GM12875 (cell line): ENCODE measurements at regions not wholly inside any gene's neighbourhood (a gene's known extent, or its start where the extent isn't known, plus 50 kb on each side); places are given as distances from the start of the nearest gene placed in this dataset.
"Not testable (repeated sequence)": the region's sequence is repeated elsewhere in the genome, so short reads cannot be mapped to it uniquely, and the experiment has no call there.

Source experiments
- H3K4me3 ChIP-seq: one replicate; pipeline ENCODE4 v1.5.1; 2011; ENCODE audit warnings: low read depth, low read length, control low read depth
- TF ChIP-seq, protein P1 (sequence below): IDR thresholded peaks from 2 replicates; pipeline ENCODE4 v1.5.1; 2011; ENCODE audit warnings: low read depth, mild to moderate bottlenecking, control low read depth, inconsistent platforms, low read length, moderate library complexity, borderline replicate concordance; ENCODE audit not compliant: insufficient read depth

- TF ChIP-seq, protein P1, sequence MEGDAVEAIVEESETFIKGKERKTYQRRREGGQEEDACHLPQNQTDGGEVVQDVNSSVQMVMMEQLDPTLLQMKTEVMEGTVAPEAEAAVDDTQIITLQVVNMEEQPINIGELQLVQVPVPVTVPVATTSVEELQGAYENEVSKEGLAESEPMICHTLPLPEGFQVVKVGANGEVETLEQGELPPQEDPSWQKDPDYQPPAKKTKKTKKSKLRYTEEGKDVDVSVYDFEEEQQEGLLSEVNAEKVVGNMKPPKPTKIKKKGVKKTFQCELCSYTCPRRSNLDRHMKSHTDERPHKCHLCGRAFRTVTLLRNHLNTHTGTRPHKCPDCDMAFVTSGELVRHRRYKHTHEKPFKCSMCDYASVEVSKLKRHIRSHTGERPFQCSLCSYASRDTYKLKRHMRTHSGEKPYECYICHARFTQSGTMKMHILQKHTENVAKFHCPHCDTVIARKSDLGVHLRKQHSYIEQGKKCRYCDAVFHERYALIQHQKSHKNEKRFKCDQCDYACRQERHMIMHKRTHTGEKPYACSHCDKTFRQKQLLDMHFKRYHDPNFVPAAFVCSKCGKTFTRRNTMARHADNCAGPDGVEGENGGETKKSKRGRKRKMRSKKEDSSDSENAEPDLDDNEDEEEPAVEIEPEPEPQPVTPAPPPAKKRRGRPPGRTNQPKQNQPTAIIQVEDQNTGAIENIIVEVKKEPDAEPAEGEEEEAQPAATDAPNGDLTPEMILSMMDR: no peak
- no peak overlapping the region for H3K4me3 ChIP-seq
Measured at GRCh38 chr7:106535234-106535932, 125.6 kb downstream of the CCDC71L start.

DNA sequence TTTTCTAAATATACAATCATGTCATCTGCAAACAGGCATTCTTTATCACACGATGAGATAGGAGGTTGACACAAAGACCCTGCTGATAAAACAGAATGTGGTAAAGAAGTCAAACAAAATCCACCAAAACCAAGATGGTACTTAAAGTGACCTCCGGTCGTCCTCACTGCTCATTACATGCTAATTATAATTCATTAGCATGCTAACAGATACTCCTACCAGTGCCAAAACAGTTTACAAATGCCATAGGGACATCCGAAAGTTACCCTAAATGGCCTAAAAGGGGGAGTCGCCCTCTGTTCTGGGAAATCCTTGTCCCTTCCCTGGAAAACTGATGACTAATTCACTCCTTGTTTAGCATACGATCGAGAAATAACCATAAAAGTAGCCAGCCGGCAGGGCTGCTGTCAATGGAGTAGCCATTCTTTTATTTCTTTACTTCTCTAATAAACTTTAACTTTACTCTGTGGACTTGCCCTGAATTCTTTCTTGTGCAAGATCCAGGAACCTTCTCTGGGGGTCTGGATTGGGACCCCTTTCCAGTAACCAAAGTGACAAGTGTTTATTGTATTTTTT lies 126.6 kb downstream of the CCDC71L start:
- TF ChIP-seq, protein P1: no peak
- H3K4me3 ChIP-seq: no peak overlapping the region

- H3K4me3 ChIP-seq: not testable (repeated sequence)
Measured at GRCh38 chr7:106530183-106530582, 130.8 kb downstream of the CCDC71L start.

GRCh38 chr7:106526617-106527016 lies 134.3 kb downstream of the CCDC71L start:
- H3K4me3 ChIP-seq: not testable (repeated sequence)

DNA sequence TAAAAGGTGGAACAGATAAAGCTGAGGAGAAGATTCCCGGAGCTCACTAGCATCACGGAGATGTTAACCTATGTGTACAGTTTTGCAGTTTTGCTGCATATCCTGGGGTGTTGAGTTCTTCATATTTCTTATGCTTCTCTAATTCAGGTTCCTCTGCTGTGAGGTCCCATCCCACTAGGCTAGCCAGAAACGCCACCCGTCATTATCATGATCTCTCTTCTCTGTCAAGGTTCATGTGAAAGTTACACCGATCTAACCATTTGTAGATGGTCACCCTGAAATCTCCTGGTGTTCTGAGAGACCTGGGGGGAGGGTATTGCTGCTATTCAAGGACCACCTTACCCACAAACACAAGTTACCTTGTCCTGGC lies 136.3 kb downstream of the CCDC71L start:
- TF ChIP-seq, protein P1: no peak

DNA sequence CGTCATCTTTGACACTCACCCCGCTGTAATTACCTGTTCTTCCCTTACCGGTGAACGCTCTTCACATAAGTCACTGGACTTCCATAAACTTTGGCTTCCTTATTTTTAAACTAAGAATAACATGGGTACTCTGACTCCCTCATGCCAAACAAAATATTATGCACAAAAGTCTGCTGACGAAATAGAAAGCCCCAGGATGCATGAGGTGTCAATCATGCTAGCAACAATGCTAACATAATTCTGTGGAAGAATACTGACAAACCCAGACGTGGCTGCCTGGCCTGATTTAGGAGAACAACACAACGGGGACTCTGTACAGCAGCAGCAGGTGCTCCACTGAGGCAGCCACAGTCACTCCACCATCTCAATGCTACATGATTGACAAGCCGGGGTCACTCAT lies 137.5 kb downstream of the CCDC71L start:
- TF ChIP-seq, protein P1: no peak
- H3K4me3 ChIP-seq: no peak overlapping the region

More for the DNA sequence above, 136.3 kb downstream of the CCDC71L start:
- H3K4me3 ChIP-seq: no peak overlapping the region

- TF ChIP-seq, protein P1: no peak
Measured at GRCh38 chr7:106522696-106523095, 138.3 kb downstream of the CCDC71L start.

GRCh38 chr7:106521541-106521940 lies 139.4 kb downstream of the CCDC71L start:
- no peak overlapping the region for H3K4me3 ChIP-seq
- TF ChIP-seq, protein P1: no peak

More at GRCh38 chr7:106522696-106523095, 138.3 kb downstream of the CCDC71L start:
- H3K4me3 ChIP-seq: no peak overlapping the region
